H1 (cell line): ENCODE measurements at regions not wholly inside any gene's neighbourhood (a gene's known extent, or its start where the extent isn't known, plus 50 kb on each side); places are given as distances from the start of the nearest gene placed in this dataset.

ENCODE experiments used
- CTCF ChIA-PET: fragments of 300-600 bp; sonication (Branson Sonifier 250); formaldehyde crosslinking; loops from one replicate; lab custom pipeline; 2021; ENCODE audit not compliant: partially characterized antibody; lab: Charles Lee
- POLR2A ChIA-PET: fragments of 300-600 bp; sonication (Branson Sonifier 250); formaldehyde crosslinking; loops from one replicate; lab custom pipeline; 2021; ENCODE audit warnings: inconsistent platforms; ENCODE audit not compliant: partially characterized antibody; lab: Charles Lee
- DNase-seq, 2 experiments: peaks; one replicate each; pipeline versions ENCODE4 v3.0.0 to v3.0.0-alpha.2; 2010 to 2022; ENCODE audit warnings: low spot score in 2 of 2, low read depth in 1 of 2, mixed read lengths in 1 of 2
- FAIRE-seq: peaks from 2 replicates; lab custom pipeline; 2011; peaks lifted over from hg19 to GRCh38; lab: Jason Lieb, UNC
- H2AFZ ChIP-seq: 2 replicates; pipeline ENCODE4 v1.8.1; 2012; ENCODE audit warnings: low read length, inconsistent platforms
- H2AK5ac ChIP-seq: 2 replicates; pipeline ENCODE4 v1.6.1; 2013; ENCODE audit warnings: low read depth, low read length
- H2BK120ac ChIP-seq: replicated peaks from 2 replicates; pipeline ENCODE3; 2013; ENCODE audit warnings: low read depth, low read length, inconsistent platforms
- H2BK12ac ChIP-seq: 2 replicates; pipeline ENCODE4 v1.6.1; 2013; ENCODE audit warnings: low read depth, low read length
- H2BK15ac ChIP-seq: 2 replicates; pipeline ENCODE4 v1.6.1; 2013; ENCODE audit warnings: low read length
- H2BK20ac ChIP-seq: 2 replicates; pipeline ENCODE4 v1.6.1; 2013; ENCODE audit warnings: low read length
- H2BK5ac ChIP-seq: 2 replicates; pipeline ENCODE4 v1.6.1; 2013; ENCODE audit warnings: low read depth, low read length
- H3K14ac ChIP-seq: 2 replicates; pipeline ENCODE4 v1.6.1; 2013; ENCODE audit warnings: inconsistent platforms; ENCODE audit not compliant: insufficient read length
- H3K18ac ChIP-seq: 2 replicates; pipeline ENCODE4 v1.6.1; 2013; ENCODE audit warnings: low read length; ENCODE audit errors: extremely low read depth
- H3K23ac ChIP-seq: 2 replicates; pipeline ENCODE4 v1.6.1; 2013; ENCODE audit warnings: inconsistent platforms; ENCODE audit not compliant: insufficient read length
- H3K23me2 ChIP-seq: 2 replicates; pipeline ENCODE4 v1.6.1; 2013; ENCODE audit warnings: low read depth, low read length
- H3K27ac ChIP-seq: 2 replicates; pipeline ENCODE4 v1.6.1; 2011; ENCODE audit warnings: low read depth, low read length, inconsistent platforms
- H3K27me3 ChIP-seq, 4 experiments: replicated peaks in 1 of 4; 1 replicate in 1 of 4; 2 replicates in 3 of 4; pipeline versions ENCODE4 v1.6.1 to v1.8.1; 2011 to 2013; ENCODE audit warnings: low read length in 3 of 4, mild to moderate bottlenecking in 3 of 4, inconsistent platforms in 2 of 4, mixed read lengths in 2 of 4, moderate library complexity in 1 of 4; ENCODE audit not compliant: control insufficient read depth in 3 of 4, insufficient read depth in 3 of 4; ENCODE audit errors: extremely low read depth in 1 of 4
- H3K36me3 ChIP-seq, 4 experiments: 2 replicates each; pipeline versions ENCODE4 v1.6.1 to v1.8.1; 2011 to 2013; ENCODE audit warnings: mild to moderate bottlenecking in 4 of 4, low read length in 3 of 4, moderate library complexity in 2 of 4, control low read depth in 1 of 4, inconsistent platforms in 1 of 4; ENCODE audit not compliant: insufficient read depth in 4 of 4, control insufficient read depth in 2 of 4
- H3K4ac ChIP-seq: replicated peaks from 2 replicates; pipeline ENCODE3; 2013; ENCODE audit warnings: low read length, low read depth, mixed read lengths, inconsistent platforms; ENCODE audit not compliant: insufficient read length
- H3K4me1 ChIP-seq, 4 experiments: replicated peaks in 1 of 4; 1 replicate in 1 of 4; 2 replicates in 3 of 4; pipeline versions ENCODE4 v1.6.1 to v1.8.1; 2011 to 2013; ENCODE audit warnings: low read length in 3 of 4, inconsistent platforms in 2 of 4, mixed read lengths in 1 of 4; ENCODE audit not compliant: insufficient read depth in 4 of 4, control insufficient read depth in 3 of 4
- H3K4me2 ChIP-seq, 2 experiments: 2 replicates each; pipeline versions ENCODE4 v1.6.1 to v1.8.1; 2011 to 2013; ENCODE audit warnings: low read depth in 2 of 2, low read length in 2 of 2, control low read depth in 1 of 2, inconsistent platforms in 1 of 2, mild to moderate bottlenecking in 1 of 2; ENCODE audit not compliant: insufficient read depth in 1 of 2
- H3K4me3 ChIP-seq, 4 experiments: fragments of 200-600, 300-600 bp in 1 of 4; sonication (generic), shearing (Covaris generic), sonication (Bioruptor Twin) in 1 of 4; 2 replicates each; pipeline versions ENCODE4 v1.5.1 to v1.8.1; 2011 to 2016; ENCODE audit warnings: low read length in 4 of 4, low read depth in 3 of 4, control low read depth in 2 of 4, inconsistent platforms in 2 of 4, mild to moderate bottlenecking in 2 of 4, mixed read lengths in 1 of 4, moderate library complexity in 1 of 4; ENCODE audit not compliant: insufficient read depth in 2 of 4; ENCODE audit errors: extremely low read depth in 1 of 4
- H3K56ac ChIP-seq: replicated peaks from 2 replicates; pipeline ENCODE3; 2013; ENCODE audit warnings: low read depth, mild to moderate bottlenecking, mixed read lengths, low read length, inconsistent platforms; ENCODE audit not compliant: insufficient read length
- H3K79me1 ChIP-seq: 2 replicates; pipeline ENCODE4 v1.6.1; 2013; ENCODE audit warnings: low read depth, low read length, control low read depth
- H3K79me2 ChIP-seq, 2 experiments: 2 replicates each; pipeline versions ENCODE4 v1.6.1 to v1.8.1; 2012 to 2013; ENCODE audit warnings: low read length in 2 of 2, mild to moderate bottlenecking in 2 of 2, inconsistent platforms in 1 of 2; ENCODE audit not compliant: insufficient read depth in 2 of 2, control insufficient read depth in 1 of 2
- H3K9ac ChIP-seq, 4 experiments: replicated peaks in 1 of 4; 1 replicate in 1 of 4; 2 replicates in 3 of 4; pipeline versions ENCODE4 v1.6.1 to v1.8.1; 2011 to 2013; ENCODE audit warnings: low read depth in 3 of 4, low read length in 3 of 4, control low read depth in 2 of 4, mild to moderate bottlenecking in 2 of 4, moderate library complexity in 2 of 4, inconsistent platforms in 1 of 4; ENCODE audit errors: extremely low read depth in 1 of 4
- H3K9me3 ChIP-seq, 2 experiments: 2 replicates each; pipeline versions ENCODE4 v1.6.1 to v1.8.1; 2012 to 2013; ENCODE audit warnings: mild to moderate bottlenecking in 2 of 2, moderate library complexity in 2 of 2, control low read depth in 1 of 2, inconsistent platforms in 1 of 2, low read depth in 1 of 2, low read length in 1 of 2, mixed read lengths in 1 of 2; ENCODE audit not compliant: insufficient read depth in 2 of 2
- H4K20me1 ChIP-seq, 2 experiments: replicated peaks in 1 of 2; 2 replicates each; pipeline versions ENCODE3 to v1.8.1; 2011 to 2013; ENCODE audit warnings: inconsistent platforms in 2 of 2, low read length in 2 of 2, mild to moderate bottlenecking in 1 of 2; ENCODE audit not compliant: insufficient read depth in 2 of 2, control insufficient read depth in 1 of 2
- H4K5ac ChIP-seq: 2 replicates; pipeline ENCODE4 v1.6.1; 2013; ENCODE audit warnings: low read length, low read depth, mixed read lengths, inconsistent platforms; ENCODE audit not compliant: insufficient read length
- H4K8ac ChIP-seq: 2 replicates; pipeline ENCODE4 v1.8.0; 2013; ENCODE audit warnings: mild to moderate bottlenecking, moderate library complexity, low read length, inconsistent platforms; ENCODE audit not compliant: insufficient read depth; ENCODE audit errors: extremely low read depth
- H4K91ac ChIP-seq: replicated peaks from 2 replicates; pipeline ENCODE3; 2013; ENCODE audit warnings: low read length, mixed read lengths, inconsistent platforms; ENCODE audit not compliant: insufficient read length
- BRCA1 ChIP-seq: IDR thresholded peaks from 2 replicates; pipeline ENCODE4 v1.6.1; 2012; ENCODE audit warnings: low read depth, low read length, improper control_type of control experiment
- E2F6 ChIP-seq: IDR thresholded peaks from 2 replicates; pipeline ENCODE4 v1.6.1; 2012; ENCODE audit warnings: inconsistent platforms
- EZH2 ChIP-seq: fragments of 200-600 bp; sonication (generic); IDR thresholded peaks from 2 replicates; pipeline ENCODE4 v1.7.1; 2012; ENCODE audit warnings: low read depth, mild to moderate bottlenecking, moderate library complexity, low read length, inconsistent platforms; ENCODE audit not compliant: severe bottlenecking
- FOSL1 ChIP-seq: IDR thresholded peaks from 2 replicates; pipeline ENCODE4 v1.6.1; 2011; ENCODE audit warnings: mild to moderate bottlenecking, low read depth, low read length, moderate library complexity; ENCODE audit not compliant: insufficient read depth
- HDAC2 ChIP-seq, 2 experiments: fragments of 300-600 bp in 1 of 2; sonication (generic) in 1 of 2; IDR thresholded peaks; 2 replicates each; pipeline ENCODE4 v1.6.1; 2011 to 2012; ENCODE audit warnings: low read depth in 2 of 2, low read length in 2 of 2, mild to moderate bottlenecking in 2 of 2, moderate library complexity in 2 of 2, borderline replicate concordance in 1 of 2, inconsistent platforms in 1 of 2
- KDM1A ChIP-seq: fragments of 200-600, 300-600 bp; sonication (generic); IDR thresholded peaks from 2 replicates; pipeline ENCODE4 v1.7.1; 2016; ENCODE audit warnings: mild to moderate bottlenecking, low read length, borderline replicate concordance
- NRF1 ChIP-seq: IDR thresholded peaks from 2 replicates; pipeline ENCODE4 v1.6.1; 2011; ENCODE audit warnings: mild to moderate bottlenecking, low read depth, low read length, improper control_type of control experiment
- POLR2A ChIP-seq, 2 experiments: IDR thresholded peaks; 1 replicate in 1 of 2; 2 replicates in 1 of 2; pipeline ENCODE4 v1.6.1; 2011; ENCODE audit warnings: low read depth in 2 of 2, low read length in 2 of 2, mild to moderate bottlenecking in 2 of 2; ENCODE audit errors: control extremely low read depth in 1 of 2
- RAD21 ChIP-seq, 2 experiments: IDR thresholded peaks in 1 of 2; conservative IDR thresholded peaks in 1 of 2; 2 replicates each; pipeline ENCODE4 v1.6.1; 2011; ENCODE audit warnings: low read depth in 2 of 2, low read length in 2 of 2, improper control_type of control experiment in 1 of 2, inconsistent platforms in 1 of 2, mild to moderate bottlenecking in 1 of 2, moderate library complexity in 1 of 2
- SAP30 ChIP-seq: fragments of 300-600 bp; sonication (generic); IDR thresholded peaks from 2 replicates; pipeline ENCODE4 v1.7.1; 2012; ENCODE audit warnings: low read length, moderate library complexity, mild to moderate bottlenecking, inconsistent platforms; ENCODE audit not compliant: insufficient read depth, insufficient replicate concordance
- SRF ChIP-seq: IDR thresholded peaks from 2 replicates; pipeline ENCODE4 v1.6.1; 2011; ENCODE audit warnings: mild to moderate bottlenecking, low read depth, low read length, moderate library complexity
- TAF7 ChIP-seq: optimal IDR thresholded peaks from 2 replicates; pipeline ENCODE3; 2011; ENCODE audit warnings: low read depth, mild to moderate bottlenecking, inconsistent platforms, low read length, moderate library complexity, borderline replicate concordance
- TBP ChIP-seq: IDR thresholded peaks from 2 replicates; pipeline ENCODE4 v1.6.1; 2011; ENCODE audit warnings: low read depth, low read length, improper control_type of control experiment
- WGBS, 2 experiments: shearing (Covaris generic) in 1 of 2; methylation state at CpG; one replicate each; pipeline versions ENCODE4 v1.1.6 to v1.1.7; 2013 to 2015; ENCODE audit warnings: low lambda C conversion rate in 2 of 2, mixed read lengths in 2 of 2, inconsistent platforms in 1 of 2, low coverage in 1 of 2, missing lambda C conversion rate in 1 of 2; ENCODE audit not compliant: insufficient replicate concordance in 2 of 2, insufficient coverage in 1 of 2, insufficient read length in 1 of 2; ENCODE audit errors: extremely low coverage in 1 of 2, missing lambda C conversion rate in 1 of 2; 5-methylcytosine and 5-hydroxymethylcytosine counted together

DNA sequence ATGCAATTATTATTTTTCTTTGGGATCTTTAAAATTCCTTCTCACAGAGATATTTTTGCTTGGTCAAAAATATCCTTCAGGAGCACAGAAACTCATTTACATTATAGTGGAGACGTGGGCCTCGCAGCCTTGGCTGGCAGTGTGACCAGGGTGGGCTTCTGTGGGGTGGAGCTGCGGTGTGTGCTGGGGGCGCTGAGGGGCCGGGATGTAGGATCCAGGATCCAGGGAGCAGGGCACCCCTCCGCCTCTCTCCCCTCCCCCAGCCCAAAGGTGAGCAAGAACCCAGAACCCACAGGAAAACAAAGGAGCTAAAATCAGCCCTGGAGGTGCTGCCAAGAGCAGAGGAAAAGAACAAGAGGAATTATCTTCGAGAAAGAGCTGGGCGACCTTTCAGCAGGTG lies 79.1 kb upstream of the OLFM1 start:
- H3K23ac ChIP-seq, result no peak overlapping the region
- TF ChIP-seq SAP30, result no peak
- TF ChIP-seq E2F6, result no peak
- no peak for TF ChIP-seq NRF1
- no peak for TF ChIP-seq POLR2A (IDR thresholded peaks at IDR 0.05; ENCODE audit: control extremely low read depth in 1 of 2, low read depth in 2 of 2, low read length in 2 of 2)
- no peak for TF ChIP-seq HDAC2 (IDR thresholded peaks at IDR 0.05; ENCODE audit: borderline replicate concordance in 1 of 2, low read depth in 2 of 2, low read length in 2 of 2)
- TF ChIP-seq RAD21 (IDR thresholded peaks at IDR 0.05 in 1 of 2, conservative IDR thresholded peaks at IDR 0.05 in 1 of 2; ENCODE audit: low read depth in 2 of 2, low read length in 2 of 2), result no peak
- TF ChIP-seq EZH2, result no peak
- no peak for TF ChIP-seq BRCA1
- TF ChIP-seq TBP, result no peak
- no peak for TF ChIP-seq KDM1A
- TF ChIP-seq FOSL1, result no peak
- TF ChIP-seq SRF, result no peak
- TF ChIP-seq TAF7, result no peak

More for the DNA sequence above, 79.1 kb upstream of the OLFM1 start:
- DNase-seq (no peak), FAIRE-seq (no peak)
- Histone ChIP-seq H4K91ac (no peak overlapping the region), H2AFZ (no peak overlapping the region), H3K56ac (no peak overlapping the region), H2BK5ac (no peak overlapping the region), H3K79me1 (no peaks in the 10 kb centered on the region), H4K5ac (no peak overlapping the region), H2BK20ac (no peak overlapping the region), H3K4me1 (peaks cover 0 to 3% (median under 1%) of the 10 kb centered on the region in 4 experiments; a peak in 3 of 7 replicates), H3K4me3 (no peak overlapping the region), H3K79me2 (no peaks in the 10 kb centered on the region), H3K36me3 (no peaks in the 10 kb centered on the region), H3K18ac (no peak overlapping the region), H3K9me3 (peaks cover 3 to 9% of the 10 kb centered on the region in 2 experiments; a peak in 2 of 4 replicates), H2BK12ac (no peak overlapping the region), H4K8ac (no peak overlapping the region), H4K20me1 (no peaks in the 10 kb centered on the region), H2AK5ac (no peak overlapping the region), H3K23me2 (peaks cover 4% of the 10 kb centered on the region; the same call in 1 of the 2 replicates), H3K14ac (no peak overlapping the region), H3K4ac (no peak overlapping the region), H3K27me3 (no peaks in the 10 kb centered on the region), H3K4me2 (no peak overlapping the region), H3K27ac (no peak overlapping the region), H3K9ac (no peak overlapping the region), H2BK15ac (no peak overlapping the region), H2BK120ac (no peak overlapping the region)
- 79% methylated on average over 8 of the region's 8 CpGs; no CpG with 5 or more reads in 1 of the 2 experiments for WGBS, 2 experiments
- POLR2A ChIA-PET, result interaction anchor here (1.0 kb wide), 1 partner anchor 9 kb away, joined by 3 read pairs; no protein-coding TSS in a partner anchor
- CTCF ChIA-PET, result interaction anchor here (1.2 to 1.4 kb wide), 2 partner anchors 26 to 47 kb away, joined by 3 to 4 read pairs; no protein-coding TSS in a partner anchor
